ENCODE measurements at regions not wholly inside any gene's neighbourhood (a gene's known extent, or its start where the extent isn't known, plus 50 kb on each side); places are given as distances from the start of the nearest gene placed in this dataset.

DNA sequence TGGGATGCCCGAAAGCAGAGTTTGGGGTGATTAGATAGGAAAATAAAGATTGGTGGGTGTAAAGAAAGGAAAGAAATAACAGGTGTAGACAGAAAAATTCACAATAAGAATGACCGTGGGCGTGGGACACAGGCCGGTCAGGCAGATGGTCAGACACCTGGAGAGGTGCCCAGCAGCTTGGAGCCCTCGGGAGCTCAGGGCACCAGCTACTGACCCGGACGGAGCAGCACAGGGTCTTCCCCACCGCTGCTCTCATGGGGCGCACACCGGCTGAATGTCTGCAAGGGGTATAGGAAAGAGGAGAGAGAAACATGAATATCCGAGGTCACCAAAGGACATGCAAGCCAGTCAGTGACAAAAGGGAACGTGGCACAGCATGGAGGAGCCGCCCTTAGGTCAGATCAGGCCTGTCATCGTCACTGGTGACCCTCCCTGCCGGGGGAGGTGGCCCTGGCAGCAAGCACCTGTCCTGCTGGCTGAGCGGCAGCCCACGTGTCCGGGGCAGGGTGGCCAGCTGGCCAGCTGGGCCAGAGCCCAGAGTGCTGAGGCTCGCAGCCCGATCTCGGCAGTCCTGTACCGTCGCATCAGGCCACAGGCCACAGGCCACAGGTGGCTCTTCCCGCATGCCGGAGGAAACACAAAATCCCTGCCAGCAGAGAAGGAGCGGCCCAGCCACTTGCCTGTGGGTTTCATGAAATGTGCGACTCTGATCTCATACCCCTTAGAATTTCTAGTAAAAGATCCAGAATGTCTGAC lies 112.0 kb upstream of the NDUFV2 start:
- TF ChIP-seq, protein P1, sequence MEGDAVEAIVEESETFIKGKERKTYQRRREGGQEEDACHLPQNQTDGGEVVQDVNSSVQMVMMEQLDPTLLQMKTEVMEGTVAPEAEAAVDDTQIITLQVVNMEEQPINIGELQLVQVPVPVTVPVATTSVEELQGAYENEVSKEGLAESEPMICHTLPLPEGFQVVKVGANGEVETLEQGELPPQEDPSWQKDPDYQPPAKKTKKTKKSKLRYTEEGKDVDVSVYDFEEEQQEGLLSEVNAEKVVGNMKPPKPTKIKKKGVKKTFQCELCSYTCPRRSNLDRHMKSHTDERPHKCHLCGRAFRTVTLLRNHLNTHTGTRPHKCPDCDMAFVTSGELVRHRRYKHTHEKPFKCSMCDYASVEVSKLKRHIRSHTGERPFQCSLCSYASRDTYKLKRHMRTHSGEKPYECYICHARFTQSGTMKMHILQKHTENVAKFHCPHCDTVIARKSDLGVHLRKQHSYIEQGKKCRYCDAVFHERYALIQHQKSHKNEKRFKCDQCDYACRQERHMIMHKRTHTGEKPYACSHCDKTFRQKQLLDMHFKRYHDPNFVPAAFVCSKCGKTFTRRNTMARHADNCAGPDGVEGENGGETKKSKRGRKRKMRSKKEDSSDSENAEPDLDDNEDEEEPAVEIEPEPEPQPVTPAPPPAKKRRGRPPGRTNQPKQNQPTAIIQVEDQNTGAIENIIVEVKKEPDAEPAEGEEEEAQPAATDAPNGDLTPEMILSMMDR (IDR thresholded peaks at IDR 0.05; ENCODE audit: low read depth, low read length, poor library complexity, severe bottlenecking) = no peak
- no peak for TF ChIP-seq EZH2phosphoT487 (IDR thresholded peaks at IDR 0.05; ENCODE audit: borderline replicate concordance, low read length)
